ENCODE measurements at regions not wholly inside any gene's neighbourhood (a gene's known extent, or its start where the extent isn't known, plus 50 kb on each side); places are given as distances from the start of the nearest gene placed in this dataset.

GRCh38 chr2:234661849-234662248 lies 165.0 kb upstream of the ARL4C start:
- Histone ChIP-seq H3K9me3 (ENCODE audit: insufficient read depth, low read depth, low read length) (peaks cover 14% of the 10 kb centered on the region; the same call in 1 of the 2 replicates), H3K4me2 (ENCODE audit: low read depth, low read length, poor library complexity, severe bottlenecking) (no peak overlapping the region), H3K36me3 (ENCODE audit: insufficient read depth, low read length) (no peaks in the 10 kb centered on the region), H4K20me1 (ENCODE audit: insufficient read depth, low read length, poor library complexity, severe bottlenecking) (no peaks in the 10 kb centered on the region), H3K79me2 (ENCODE audit: insufficient read depth, low read length) (no peaks in the 10 kb centered on the region), H3K27me3 (ENCODE audit: insufficient read depth, low read length, poor library complexity, severe bottlenecking) (no peaks in the 10 kb centered on the region), H3K4me1 (ENCODE audit: insufficient read depth, low read length, poor library complexity, severe bottlenecking) (no peaks in the 10 kb centered on the region), H3K9ac (ENCODE audit: low read depth, low read length, poor library complexity, severe bottlenecking) (no peak overlapping the region), H3F3A (ENCODE audit: low read depth) (no peaks in the 10 kb centered on the region), H3K9me2 (replicated peaks; ENCODE audit: low read depth, low read length) (no peaks in the 10 kb centered on the region), H3K4me3 (ENCODE audit: low read length, poor library complexity, severe bottlenecking) (no peak overlapping the region), H2AFZ (ENCODE audit: low read length) (no peak overlapping the region)
- TF ChIP-seq EZH2phosphoT487 (IDR thresholded peaks at IDR 0.05; ENCODE audit: borderline replicate concordance): no peak
- TF ChIP-seq, protein P1, sequence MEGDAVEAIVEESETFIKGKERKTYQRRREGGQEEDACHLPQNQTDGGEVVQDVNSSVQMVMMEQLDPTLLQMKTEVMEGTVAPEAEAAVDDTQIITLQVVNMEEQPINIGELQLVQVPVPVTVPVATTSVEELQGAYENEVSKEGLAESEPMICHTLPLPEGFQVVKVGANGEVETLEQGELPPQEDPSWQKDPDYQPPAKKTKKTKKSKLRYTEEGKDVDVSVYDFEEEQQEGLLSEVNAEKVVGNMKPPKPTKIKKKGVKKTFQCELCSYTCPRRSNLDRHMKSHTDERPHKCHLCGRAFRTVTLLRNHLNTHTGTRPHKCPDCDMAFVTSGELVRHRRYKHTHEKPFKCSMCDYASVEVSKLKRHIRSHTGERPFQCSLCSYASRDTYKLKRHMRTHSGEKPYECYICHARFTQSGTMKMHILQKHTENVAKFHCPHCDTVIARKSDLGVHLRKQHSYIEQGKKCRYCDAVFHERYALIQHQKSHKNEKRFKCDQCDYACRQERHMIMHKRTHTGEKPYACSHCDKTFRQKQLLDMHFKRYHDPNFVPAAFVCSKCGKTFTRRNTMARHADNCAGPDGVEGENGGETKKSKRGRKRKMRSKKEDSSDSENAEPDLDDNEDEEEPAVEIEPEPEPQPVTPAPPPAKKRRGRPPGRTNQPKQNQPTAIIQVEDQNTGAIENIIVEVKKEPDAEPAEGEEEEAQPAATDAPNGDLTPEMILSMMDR (conservative IDR thresholded peaks at IDR 0.05; ENCODE audit: low read length): no peak

DNA sequence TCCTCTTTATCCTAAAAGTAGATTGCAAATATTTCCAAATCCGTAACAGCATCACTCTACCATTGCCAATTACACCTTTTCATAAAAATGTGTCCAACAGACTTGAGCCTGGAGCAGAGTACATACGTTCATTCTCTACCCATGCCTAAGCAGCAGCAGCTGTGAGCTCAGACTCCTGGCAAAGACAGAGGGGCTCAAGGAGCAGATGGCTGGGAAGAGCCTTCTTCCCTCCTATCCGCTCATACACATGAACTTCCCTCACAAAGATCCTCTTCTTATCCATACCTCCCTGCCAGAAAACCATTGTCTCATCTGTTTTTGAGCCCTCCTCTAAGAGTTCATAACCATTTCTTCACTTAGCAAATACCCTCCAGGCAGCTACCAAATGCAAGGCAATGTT lies 164.3 kb upstream of the ARL4C start:
- H3K9me3 ChIP-seq (ENCODE audit: insufficient read depth, low read depth, low read length): peaks cover 14% of the 10 kb centered on the region; the same call in 1 of the 2 replicates
- H3K4me1 ChIP-seq (ENCODE audit: insufficient read depth, low read length, poor library complexity, severe bottlenecking): no peaks in the 10 kb centered on the region
- TF ChIP-seq EZH2phosphoT487 (IDR thresholded peaks at IDR 0.05; ENCODE audit: borderline replicate concordance): no peak
- TF ChIP-seq, protein P1 (conservative IDR thresholded peaks at IDR 0.05; ENCODE audit: low read length): no peak
- no peaks in the 10 kb centered on the region for H3K36me3 ChIP-seq (ENCODE audit: insufficient read depth, low read length)
- no peaks in the 10 kb centered on the region for H3K79me2 ChIP-seq (ENCODE audit: insufficient read depth, low read length)
- H3K9ac ChIP-seq (ENCODE audit: low read depth, low read length, poor library complexity, severe bottlenecking): no peak overlapping the region
- H3K4me2 ChIP-seq (ENCODE audit: low read depth, low read length, poor library complexity, severe bottlenecking): no peak overlapping the region
- H3F3A ChIP-seq (ENCODE audit: low read depth): no peaks in the 10 kb centered on the region
- H3K27me3 ChIP-seq (ENCODE audit: insufficient read depth, low read length, poor library complexity, severe bottlenecking): no peaks in the 10 kb centered on the region
- H3K4me3 ChIP-seq (ENCODE audit: low read length, poor library complexity, severe bottlenecking): no peak overlapping the region
- no peaks in the 10 kb centered on the region for H4K20me1 ChIP-seq (ENCODE audit: insufficient read depth, low read length, poor library complexity, severe bottlenecking)
- no peaks in the 10 kb centered on the region for H3K9me2 ChIP-seq (replicated peaks; ENCODE audit: low read depth, low read length)
- H2AFZ ChIP-seq (ENCODE audit: low read length): no peak overlapping the region

- no peak overlapping the region for H2AFZ ChIP-seq (ENCODE audit: low read length)
- H3K27me3 ChIP-seq (ENCODE audit: insufficient read depth, low read length, poor library complexity, severe bottlenecking): no peaks in the 10 kb centered on the region
- no peaks in the 10 kb centered on the region for H3K4me1 ChIP-seq (ENCODE audit: insufficient read depth, low read length, poor library complexity, severe bottlenecking)
- no peaks in the 10 kb centered on the region for H3K9me2 ChIP-seq (replicated peaks; ENCODE audit: low read depth, low read length)
- TF ChIP-seq, protein P1 (conservative IDR thresholded peaks at IDR 0.05; ENCODE audit: low read length): no peak
- no peak for TF ChIP-seq EZH2phosphoT487 (IDR thresholded peaks at IDR 0.05; ENCODE audit: borderline replicate concordance)
- no peaks in the 10 kb centered on the region for H4K20me1 ChIP-seq (ENCODE audit: insufficient read depth, low read length, poor library complexity, severe bottlenecking)
- H3F3A ChIP-seq (ENCODE audit: low read depth): no peaks in the 10 kb centered on the region
- no peak overlapping the region for H3K4me3 ChIP-seq (ENCODE audit: low read length, poor library complexity, severe bottlenecking)
- H3K36me3 ChIP-seq (ENCODE audit: insufficient read depth, low read length): no peaks in the 10 kb centered on the region
- H3K9ac ChIP-seq (ENCODE audit: low read depth, low read length, poor library complexity, severe bottlenecking): no peak overlapping the region
- H3K4me2 ChIP-seq (ENCODE audit: low read depth, low read length, poor library complexity, severe bottlenecking): no peak overlapping the region
- H3K79me2 ChIP-seq (ENCODE audit: insufficient read depth, low read length): no peaks in the 10 kb centered on the region
- H3K9me3 ChIP-seq (ENCODE audit: insufficient read depth, low read depth, low read length): peaks cover 10% of the 10 kb centered on the region; the same call in 1 of the 2 replicates
These were observed 158.8 kb upstream of the ARL4C start for GRCh38 chr2:234655706-234656105.

Measured in Loucy (cell line).